IMR-90 (cell line): ENCODE measurements at regions not wholly inside any gene's neighbourhood (a gene's known extent, or its start where the extent isn't known, plus 50 kb on each side); places are given as distances from the start of the nearest gene placed in this dataset.

Experiments used
- ATAC-seq: fragments of 200-7000 bp; cut with Tn5 transposase; 2 replicates; pipeline ENCODE4 v1.9.1; 2020; ENCODE audit warnings: low read depth, mild to moderate bottlenecking, moderate library complexity
- BruUV-seq: library from RNA; stranded (reverse); fragments of 400-500 nt; replicated peaks from 2 replicates; lab custom pipeline; 2021; lab: Mats Ljungman, UMichigan
- CTCF ChIA-PET: fragments of 300-600 bp; formaldehyde crosslinking; extraction: SDS; loops from one replicate; lab custom pipeline; 2021; ENCODE audit warnings: antibody characterized with exemption; lab: Yijun Ruan, JAX
- POLR2A ChIA-PET: fragments of 300-600 bp; sonication (Branson Sonifier 250); formaldehyde crosslinking; loops from one replicate; lab custom pipeline; 2022; ENCODE audit warnings: antibody characterized with exemption; ENCODE audit not compliant: unreplicated experiment; lab: Charles Lee
- DNase-seq: peaks from one replicate; pipeline ENCODE4 v3.0.0; 2013
- H2AFZ ChIP-seq: replicated peaks from 2 replicates; pipeline ENCODE3; 2013; ENCODE audit warnings: low read length, mild to moderate bottlenecking; ENCODE audit not compliant: poor library complexity
- H2AK5ac ChIP-seq: 2 replicates; pipeline ENCODE4 v1.6.1; 2013; ENCODE audit warnings: low read depth, low read length, inconsistent platforms
- H2AK9ac ChIP-seq: replicated peaks from 2 replicates; pipeline ENCODE3; 2013; ENCODE audit warnings: mild to moderate bottlenecking, low read depth, low read length, moderate library complexity; ENCODE audit not compliant: poor library complexity
- H2BK120ac ChIP-seq: 2 replicates; pipeline ENCODE4 v1.6.1; 2013; ENCODE audit warnings: low read depth, low read length, inconsistent platforms
- H2BK15ac ChIP-seq: 3 replicates; pipeline ENCODE4 v1.6.1; 2013; ENCODE audit warnings: low read depth, low read length, inconsistent platforms
- H2BK20ac ChIP-seq: 2 replicates; pipeline ENCODE4 v1.6.1; 2013; ENCODE audit warnings: low read depth, mild to moderate bottlenecking, inconsistent platforms, low read length, moderate library complexity
- H2BK5ac ChIP-seq: 2 replicates; pipeline ENCODE4 v1.6.1; 2013; ENCODE audit warnings: mild to moderate bottlenecking, low read depth, low read length, inconsistent platforms; ENCODE audit not compliant: poor library complexity, severe bottlenecking
- H3K14ac ChIP-seq: replicated peaks from 2 replicates; pipeline ENCODE4 v1.6.1; 2013; ENCODE audit warnings: low read depth, low read length, inconsistent platforms
- H3K18ac ChIP-seq: 2 replicates; pipeline ENCODE4 v1.6.1; 2013; ENCODE audit warnings: low read depth, low read length, control low read depth
- H3K23ac ChIP-seq: 2 replicates; pipeline ENCODE4 v1.6.1; 2013; ENCODE audit warnings: low read depth, low read length, inconsistent platforms
- H3K27ac ChIP-seq: 2 replicates; pipeline ENCODE4 v1.5.1; 2013; ENCODE audit warnings: mild to moderate bottlenecking, control low read depth, low read length; ENCODE audit not compliant: insufficient read depth
- H3K27me3 ChIP-seq: 2 replicates; pipeline ENCODE4 v1.6.1; 2013; ENCODE audit warnings: low read length; ENCODE audit not compliant: control insufficient read depth, insufficient read depth
- H3K36me3 ChIP-seq: 2 replicates; pipeline ENCODE4 v1.6.1; 2013; ENCODE audit warnings: low read length, mixed read lengths; ENCODE audit not compliant: control insufficient read depth, insufficient read depth
- H3K4ac ChIP-seq: 2 replicates; pipeline ENCODE4 v1.6.1; 2013; ENCODE audit warnings: low read depth, low read length, inconsistent platforms
- H3K4me1 ChIP-seq: 2 replicates; pipeline ENCODE4 v1.6.1; 2013; ENCODE audit warnings: low read length, mixed read lengths; ENCODE audit not compliant: control insufficient read depth, insufficient read depth
- H3K4me2 ChIP-seq: 2 replicates; pipeline ENCODE4 v1.6.1; 2013; ENCODE audit warnings: low read depth, mild to moderate bottlenecking, control low read depth, low read length, moderate library complexity
- H3K4me3 ChIP-seq: 2 replicates; pipeline ENCODE4 v1.5.1; 2013; ENCODE audit warnings: low read depth, mild to moderate bottlenecking, control low read depth, low read length, moderate library complexity; ENCODE audit not compliant: insufficient read depth
- H3K56ac ChIP-seq: 2 replicates; pipeline ENCODE4 v1.6.1; 2013; ENCODE audit warnings: low read length, inconsistent platforms; ENCODE audit not compliant: insufficient read depth; ENCODE audit errors: extremely low read depth
- H3K79me1 ChIP-seq, 2 experiments: 2 replicates each; pipeline ENCODE4 v1.6.1; 2013; ENCODE audit warnings: low read length in 2 of 2, inconsistent platforms in 1 of 2, low read depth in 1 of 2
- H3K9ac ChIP-seq: 2 replicates; pipeline ENCODE4 v1.6.1; 2013; ENCODE audit warnings: low read depth, low read length, control low read depth
- H3K9me1 ChIP-seq: 2 replicates; pipeline ENCODE4 v1.6.1; 2013; ENCODE audit warnings: low read length, inconsistent platforms; ENCODE audit not compliant: insufficient read depth
- H3K9me3 ChIP-seq: 2 replicates; pipeline ENCODE4 v1.6.1; 2013; ENCODE audit warnings: low read length; ENCODE audit not compliant: control insufficient read depth, insufficient read depth
- H4K20me1 ChIP-seq: 2 replicates; pipeline ENCODE4 v1.6.1; 2013; ENCODE audit warnings: low read length, inconsistent platforms; ENCODE audit not compliant: insufficient read depth
- H4K5ac ChIP-seq: 2 replicates; pipeline ENCODE4 v1.6.1; 2013; ENCODE audit warnings: mild to moderate bottlenecking, low read depth, low read length, control low read depth
- H4K8ac ChIP-seq, 2 experiments: 2 replicates each; pipeline ENCODE4 v1.6.1; 2013; ENCODE audit warnings: low read depth in 2 of 2, low read length in 2 of 2, control low read depth in 1 of 2, inconsistent platforms in 1 of 2
- H4K91ac ChIP-seq: 2 replicates; pipeline ENCODE4 v1.6.1; 2013; ENCODE audit warnings: low read depth, low read length, inconsistent platforms; ENCODE audit not compliant: insufficient read depth
- RCOR1 ChIP-seq: IDR thresholded peaks from 2 replicates; pipeline ENCODE4 v1.6.1; 2012; ENCODE audit warnings: mild to moderate bottlenecking, low read length, improper control_type of control experiment; ENCODE audit not compliant: insufficient replicate concordance
- SMC3 ChIP-seq: fragments of 150-350 bp; IDR thresholded peaks from 2 replicates; pipeline ENCODE4 v1.6.1; 2016; ENCODE audit warnings: low read depth, mild to moderate bottlenecking, antibody characterized with exemption, low read length, moderate library complexity
- WGBS, 2 experiments: methylation state at CpG; one replicate each; pipeline versions ENCODE4 v1.1.5 to v1.1.7; 2013; ENCODE audit warnings: missing lambda C conversion rate in 2 of 2; ENCODE audit not compliant: insufficient read length in 1 of 2; ENCODE audit errors: extremely low coverage in 2 of 2; 5-methylcytosine and 5-hydroxymethylcytosine counted together
- dilution Hi-C: fragments of 300-500 bp; cut with HindIII; formaldehyde crosslinking; loops from one replicate; pipeline ENCODE4 v1.14.3; 2018; ENCODE audit warnings: low sequenced_read_pairs; ENCODE audit not compliant: unreplicated experiment
- in situ Hi-C: fragments of 300-500 bp; cut with MboI; formaldehyde crosslinking; loops from 3 replicates; pipeline ENCODE4 v1.14.3; 2019; ENCODE audit warnings: low sequenced_read_pairs, inconsistent platforms, mixed read lengths
- intact Hi-C: fragments of 100-400 bp; cut with micrococcal nuclease; formaldehyde crosslinking; loops from 2 replicates; pipeline ENCODE4 v1.10.0; 2022

- Histone ChIP-seq H3K4ac (no peak overlapping the region), H2BK5ac (no peak overlapping the region), H2AK9ac (no peak overlapping the region), H3K27me3 (peaks cover 17% of the 10 kb centered on the region), H2BK120ac (no peak overlapping the region), H4K5ac (no peak overlapping the region), H2AFZ (no peak overlapping the region), H4K20me1 (no peaks in the 10 kb centered on the region), H3K79me1 (no peaks in the 10 kb centered on the region), H2AK5ac (no peak overlapping the region), H3K27ac (no peak overlapping the region), H3K23ac (no peak overlapping the region), H3K56ac (no peak overlapping the region), H3K14ac (no peak overlapping the region), H3K18ac (no peak overlapping the region), H2BK20ac (no peak overlapping the region), H3K9ac (no peak overlapping the region), H2BK15ac (no peak overlapping the region), H3K36me3 (no peaks in the 10 kb centered on the region), H3K4me2 (no peak overlapping the region), H4K91ac (no peak overlapping the region), H3K4me1 (no peaks in the 10 kb centered on the region), H3K4me3 (no peak overlapping the region), H3K9me1 (no peaks in the 10 kb centered on the region), H3K9me3 (no peaks in the 10 kb centered on the region), H4K8ac (no peak overlapping the region)
- WGBS, 2 experiments: no CpG with 5 or more reads among the region's 8 CpGs
- in situ Hi-C loops: loop anchor here (10.0 to 25.0 kb wide), 3 partner anchors 444 to 771 kb away; no protein-coding TSS in a partner anchor
- intact Hi-C loops: loop anchor here (5.0 to 10.0 kb wide), 3 partner anchors 334 to 616 kb away; no protein-coding TSS in a partner anchor
- no peak for DNase-seq
- no peak for TF ChIP-seq RCOR1
- no peak for TF ChIP-seq SMC3
- no peak for ATAC-seq
- CTCF ChIA-PET: no interaction called here
- BruUV-seq: no TSS peak
- POLR2A ChIA-PET: no interaction called here
- dilution Hi-C loops: no loop called here
These were observed 207.4 kb upstream of the IGF1R start for GRCh38 chr15:98440917-98441316.
